ENCODE measurements at regions not wholly inside any gene's neighbourhood (a gene's known extent, or its start where the extent isn't known, plus 50 kb on each side); places are given as distances from the start of the nearest gene placed in this dataset.

- H3K36me3 ChIP-seq (ENCODE audit: control insufficient read depth, insufficient read depth, low read length): no peaks in the 10 kb centered on the region
- no peak overlapping the region for H3K4me3 ChIP-seq (ENCODE audit: low read depth, low read length)
- DNase-seq (ENCODE audit: low read depth): no peak
- peaks cover 5% of the 10 kb centered on the region for H3K27me3 ChIP-seq (ENCODE audit: control insufficient read depth, insufficient read depth, low read length)
- no peak for TF ChIP-seq CTCF (IDR thresholded peaks at IDR 0.05; ENCODE audit: insufficient read depth, low read length, poor library complexity, severe bottlenecking)
These were observed 110.7 kb upstream of the PTPRM start for GRCh38 chr18:7456376-7456775.

DNA sequence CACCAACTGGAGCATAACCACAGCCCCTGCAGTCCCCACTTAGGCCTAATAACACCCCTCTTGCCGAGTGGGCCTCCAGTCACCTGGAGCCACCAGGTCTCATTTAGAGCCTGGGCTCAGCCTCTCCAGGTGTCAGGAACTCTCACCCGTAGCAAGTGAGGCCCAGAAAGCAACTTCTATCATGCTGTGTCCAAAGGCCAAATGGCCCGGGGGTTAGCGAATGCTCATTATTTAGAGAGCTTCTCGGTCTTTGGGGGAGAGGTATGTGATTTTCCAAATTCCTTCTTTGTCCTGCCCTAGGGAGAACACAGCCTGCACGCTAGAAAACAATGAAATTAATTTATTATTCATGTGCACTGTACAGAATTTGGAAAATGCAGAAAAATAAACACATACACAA is 109.9 kb upstream of the PTPRM start:
- H3K4me3 ChIP-seq (ENCODE audit: low read depth, low read length): no peak overlapping the region
- no peak for TF ChIP-seq CTCF (IDR thresholded peaks at IDR 0.05; ENCODE audit: insufficient read depth, low read length, poor library complexity, severe bottlenecking)
- no peak for DNase-seq (ENCODE audit: low read depth)
- peaks cover 5% of the 10 kb centered on the region for H3K27me3 ChIP-seq (ENCODE audit: control insufficient read depth, insufficient read depth, low read length)
- H3K36me3 ChIP-seq (ENCODE audit: control insufficient read depth, insufficient read depth, low read length): no peaks in the 10 kb centered on the region

GRCh38 chr18:7458884-7459283 is 108.2 kb upstream of the PTPRM start:
- H3K27me3 ChIP-seq (ENCODE audit: control insufficient read depth, insufficient read depth, low read length): peaks cover 5% of the 10 kb centered on the region
- no peaks in the 10 kb centered on the region for H3K36me3 ChIP-seq (ENCODE audit: control insufficient read depth, insufficient read depth, low read length)
- no peak for DNase-seq (ENCODE audit: low read depth)
- no peak for TF ChIP-seq CTCF (IDR thresholded peaks at IDR 0.05; ENCODE audit: insufficient read depth, low read length, poor library complexity, severe bottlenecking)
- H3K4me3 ChIP-seq (ENCODE audit: low read depth, low read length): no peak overlapping the region

GRCh38 chr18:7459851-7460770 is 107.0 kb upstream of the PTPRM start:
- Histone ChIP-seq H3K4me3 (ENCODE audit: low read depth, low read length) (no peak overlapping the region), H3K27me3 (ENCODE audit: control insufficient read depth, insufficient read depth, low read length) (peaks cover 5% of the 10 kb centered on the region), H3K36me3 (ENCODE audit: control insufficient read depth, insufficient read depth, low read length) (no peaks in the 10 kb centered on the region)
- no peak for TF ChIP-seq CTCF (IDR thresholded peaks at IDR 0.05; ENCODE audit: insufficient read depth, low read length, poor library complexity, severe bottlenecking)
- DNase-seq (ENCODE audit: low read depth): no peak

DNA sequence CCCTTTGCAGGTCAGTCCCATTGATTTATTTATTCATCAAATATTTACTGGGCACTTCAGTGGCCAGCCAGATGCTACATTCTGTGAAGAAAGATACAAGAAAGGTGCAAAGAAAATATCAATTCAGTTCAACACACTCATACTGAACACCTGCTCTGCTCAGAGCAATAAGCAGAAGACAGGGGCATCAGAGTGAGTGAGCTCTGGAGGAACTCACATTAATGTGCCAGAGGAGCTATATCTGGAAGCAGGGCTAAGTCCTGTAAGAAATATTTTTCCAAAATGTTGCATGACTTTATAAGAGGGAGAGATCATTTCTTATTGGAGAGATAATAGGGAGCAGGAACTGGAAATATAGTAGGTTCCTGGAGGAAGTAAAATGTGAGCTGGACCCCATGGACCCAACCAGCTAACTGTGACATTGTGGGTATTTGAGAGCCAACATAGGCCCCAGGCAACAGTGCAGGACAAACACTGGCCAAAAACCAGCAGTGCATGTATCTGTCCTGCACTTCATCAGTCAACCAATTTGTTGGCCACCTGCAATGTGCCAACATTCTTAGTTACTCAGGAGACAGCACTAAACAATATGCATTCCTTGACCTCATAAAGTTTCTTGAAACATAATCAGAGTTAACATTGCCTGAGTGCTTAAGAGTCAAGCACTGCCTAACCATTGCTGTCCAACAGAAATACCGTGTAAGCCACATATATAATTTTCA is 102.7 kb upstream of the PTPRM start:
- no peak for DNase-seq (ENCODE audit: low read depth)
- H3K36me3 ChIP-seq (ENCODE audit: control insufficient read depth, insufficient read depth, low read length): no peaks in the 10 kb centered on the region
- peaks cover 5% of the 10 kb centered on the region for H3K27me3 ChIP-seq (ENCODE audit: control insufficient read depth, insufficient read depth, low read length)
- no peak for TF ChIP-seq CTCF (IDR thresholded peaks at IDR 0.05; ENCODE audit: insufficient read depth, low read length, poor library complexity, severe bottlenecking)
- no peak overlapping the region for H3K4me3 ChIP-seq (ENCODE audit: low read depth, low read length)
